HEK293 (cell line): ENCODE measurements at regions not wholly inside any gene's neighbourhood (a gene's known extent, or its start where the extent isn't known, plus 50 kb on each side); places are given as distances from the start of the nearest gene placed in this dataset.

Source experiments
- ZNF19 ChIP-seq: fragments of 450-650 bp; formaldehyde crosslinking; IDR thresholded peaks from 2 replicates; pipeline ENCODE4; 2016; ENCODE audit warnings: missing biosample characterization, missing genetic modification characterization, low read depth
- TF ChIP-seq, protein P1 (sequence below): fragments of 450-650 bp; formaldehyde crosslinking; IDR thresholded peaks from 2 replicates; pipeline ENCODE4 v1.5.1; 2016; ENCODE audit warnings: missing biosample characterization, missing genetic modification characterization

DNA sequence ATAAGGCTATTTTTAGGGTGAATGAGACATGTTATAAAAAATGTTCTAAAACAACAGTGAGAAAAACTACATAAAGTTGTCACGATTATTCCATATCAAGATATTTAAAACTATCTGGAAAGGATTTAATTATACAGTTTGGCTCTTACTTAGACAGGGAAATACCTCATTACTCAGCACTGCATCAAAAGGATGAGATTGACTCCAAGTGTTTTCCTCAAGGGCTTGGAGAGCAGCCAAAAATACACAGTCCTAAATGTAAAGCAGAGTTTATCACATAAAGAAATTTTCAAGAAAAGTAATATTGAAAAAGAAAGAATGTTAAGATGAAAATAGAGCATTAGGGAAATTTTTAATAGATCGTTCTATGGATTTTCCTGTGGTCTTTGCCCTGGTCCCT is 285.5 kb upstream of the NETO1 start:
- no peak for TF ChIP-seq ZNF19 (tag by site-specific recombination)
- TF ChIP-seq, protein P1, sequence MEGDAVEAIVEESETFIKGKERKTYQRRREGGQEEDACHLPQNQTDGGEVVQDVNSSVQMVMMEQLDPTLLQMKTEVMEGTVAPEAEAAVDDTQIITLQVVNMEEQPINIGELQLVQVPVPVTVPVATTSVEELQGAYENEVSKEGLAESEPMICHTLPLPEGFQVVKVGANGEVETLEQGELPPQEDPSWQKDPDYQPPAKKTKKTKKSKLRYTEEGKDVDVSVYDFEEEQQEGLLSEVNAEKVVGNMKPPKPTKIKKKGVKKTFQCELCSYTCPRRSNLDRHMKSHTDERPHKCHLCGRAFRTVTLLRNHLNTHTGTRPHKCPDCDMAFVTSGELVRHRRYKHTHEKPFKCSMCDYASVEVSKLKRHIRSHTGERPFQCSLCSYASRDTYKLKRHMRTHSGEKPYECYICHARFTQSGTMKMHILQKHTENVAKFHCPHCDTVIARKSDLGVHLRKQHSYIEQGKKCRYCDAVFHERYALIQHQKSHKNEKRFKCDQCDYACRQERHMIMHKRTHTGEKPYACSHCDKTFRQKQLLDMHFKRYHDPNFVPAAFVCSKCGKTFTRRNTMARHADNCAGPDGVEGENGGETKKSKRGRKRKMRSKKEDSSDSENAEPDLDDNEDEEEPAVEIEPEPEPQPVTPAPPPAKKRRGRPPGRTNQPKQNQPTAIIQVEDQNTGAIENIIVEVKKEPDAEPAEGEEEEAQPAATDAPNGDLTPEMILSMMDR (tag by site-specific recombination): no peak
